Urothelium cell line (cell line): ENCODE measurements at regions not wholly inside any gene's neighbourhood (a gene's known extent, or its start where the extent isn't known, plus 50 kb on each side); places are given as distances from the start of the nearest gene placed in this dataset.

Source experiments
- DNase-seq: peaks from one replicate; pipeline ENCODE4 v3.0.0; 2011; ENCODE audit warnings: low spot score, mixed read lengths
- FAIRE-seq: peaks from 2 replicates; lab custom pipeline; 2011; peaks lifted over from hg19 to GRCh38; lab: Jason Lieb, UNC

GRCh38 chr1:30310966-30311742 is 412.2 kb downstream of the MATN1 start:
- FAIRE-seq (no peak), DNase-seq (no peak)

GRCh38 chr1:30307182-30307581 is 416.2 kb downstream of the MATN1 start:
- DNase-seq: no peak
- FAIRE-seq: no peak

- DNase-seq: no peak
- no peak for FAIRE-seq
These were observed 417.9 kb downstream of the MATN1 start for GRCh38 chr1:30305519-30305918.

- no peak for FAIRE-seq
These were observed 418.3 kb downstream of the MATN1 start for GRCh38 chr1:30305061-30305460.

GRCh38 chr1:30304080-30304479 is 419.3 kb downstream of the MATN1 start:
- DNase-seq: no peak
- FAIRE-seq: no peak

More at GRCh38 chr1:30305061-30305460, 418.3 kb downstream of the MATN1 start:
- no peak for DNase-seq

- FAIRE-seq: no peak
- DNase-seq: no peak
These were observed 420.0 kb downstream of the MATN1 start for GRCh38 chr1:30303387-30303786.

GRCh38 chr1:30302858-30303257 is 420.5 kb downstream of the MATN1 start:
- FAIRE-seq: no peak
- no peak for DNase-seq

- FAIRE-seq: no peak
- no peak for DNase-seq
These were observed 422.7 kb downstream of the MATN1 start for GRCh38 chr1:30300669-30301068.

GRCh38 chr1:30299393-30299792 is 424.0 kb downstream of the MATN1 start:
- DNase-seq: no peak
- no peak for FAIRE-seq

- no peak for FAIRE-seq
These were observed 427.7 kb downstream of the MATN1 start for GRCh38 chr1:30295674-30296073.

GRCh38 chr1:30295266-30295665 is 428.1 kb downstream of the MATN1 start:
- no peak for DNase-seq
- no peak for FAIRE-seq

More at GRCh38 chr1:30295674-30296073, 427.7 kb downstream of the MATN1 start:
- DNase-seq: no peak

- FAIRE-seq (no peak), DNase-seq (no peak)
These were observed 428.9 kb downstream of the MATN1 start for GRCh38 chr1:30294508-30294907.

- DNase-seq: no peak
- FAIRE-seq: no peak
These were observed 430.9 kb downstream of the MATN1 start for GRCh38 chr1:30292451-30292850.

GRCh38 chr1:30291526-30291925 is 431.9 kb downstream of the MATN1 start:
- no peak for FAIRE-seq
- no peak for DNase-seq

- DNase-seq (no peak), FAIRE-seq (no peak)
These were observed 432.8 kb downstream of the MATN1 start for GRCh38 chr1:30290581-30290980.

- FAIRE-seq (no peak), DNase-seq (no peak)
These were observed 435.4 kb downstream of the MATN1 start for GRCh38 chr1:30287976-30288375.

- FAIRE-seq (no peak), DNase-seq (no peak)
These were observed 436.2 kb downstream of the MATN1 start for GRCh38 chr1:30286988-30287839.

GRCh38 chr1:30286241-30286987 is 437.0 kb downstream of the MATN1 start:
- FAIRE-seq (no peak), DNase-seq (no peak)

GRCh38 chr1:30285501-30285932 is 437.9 kb downstream of the MATN1 start:
- DNase-seq: no peak
- FAIRE-seq: no peak

- FAIRE-seq: no peak
These were observed 438.5 kb downstream of the MATN1 start for GRCh38 chr1:30284728-30285475.

More at GRCh38 chr1:30284728-30285475, 438.5 kb downstream of the MATN1 start:
- no peak for DNase-seq
